T-helper 22 cell (primary cell): ENCODE measurements at regions not wholly inside any gene's neighbourhood (a gene's known extent, or its start where the extent isn't known, plus 50 kb on each side); places are given as distances from the start of the nearest gene placed in this dataset.
"Not testable (repeated sequence)": the region's sequence is repeated elsewhere in the genome, so short reads cannot be mapped to it uniquely, and the experiment has no call there.

ENCODE experiments used
- DNase-seq: peaks from one replicate; pipeline ENCODE4 v3.0.0-alpha.2; 2020; ENCODE audit warnings: low read depth

- no peak for DNase-seq
Observed at GRCh38 chr5:158061451-158061850, 202.5 kb upstream of the CLINT1 start.

- DNase-seq = no peak
Observed at GRCh38 chr5:158060212-158060611, 201.3 kb upstream of the CLINT1 start.

- DNase-seq = no peak
Observed at GRCh38 chr5:158058208-158059120, 199.5 kb upstream of the CLINT1 start.

- no peak for DNase-seq
Observed at GRCh38 chr5:158056130-158056825, 197.3 kb upstream of the CLINT1 start.

- no peak for DNase-seq
Observed at GRCh38 chr5:158055111-158055501, 196.2 kb upstream of the CLINT1 start.

GRCh38 chr5:158054223-158055110 is 195.5 kb upstream of the CLINT1 start:
- no peak for DNase-seq

- no peak for DNase-seq
Observed at GRCh38 chr5:158051036-158051435, 192.1 kb upstream of the CLINT1 start.

- no peak for DNase-seq
Observed at GRCh38 chr5:158050421-158050820, 191.5 kb upstream of the CLINT1 start.

GRCh38 chr5:158049459-158049858 is 190.5 kb upstream of the CLINT1 start:
- DNase-seq = no peak

GRCh38 chr5:158045696-158046095 is 186.8 kb upstream of the CLINT1 start:
- DNase-seq = no peak

GRCh38 chr5:158039911-158040347 is 181.0 kb upstream of the CLINT1 start:
- no peak for DNase-seq

- no peak for DNase-seq
Observed at GRCh38 chr5:158039441-158039840, 180.5 kb upstream of the CLINT1 start.

- not testable (repeated sequence) for DNase-seq
Observed at GRCh38 chr5:158036983-158037595, 178.1 kb upstream of the CLINT1 start.

- not testable (repeated sequence) for DNase-seq
Observed at GRCh38 chr5:158034586-158034985, 175.6 kb upstream of the CLINT1 start.

- no peak for DNase-seq
Observed at GRCh38 chr5:158033724-158034123, 174.8 kb upstream of the CLINT1 start.

GRCh38 chr5:158033076-158033475 is 174.1 kb upstream of the CLINT1 start:
- no peak for DNase-seq

GRCh38 chr5:158032246-158032645 is 173.3 kb upstream of the CLINT1 start:
- DNase-seq = no peak

GRCh38 chr5:158027806-158028775 is 169.1 kb upstream of the CLINT1 start:
- DNase-seq = no peak

- no peak for DNase-seq
Observed at GRCh38 chr5:158026304-158027031, 167.5 kb upstream of the CLINT1 start.

- DNase-seq = no peak
Observed at GRCh38 chr5:158023266-158023665, 164.3 kb upstream of the CLINT1 start.
